GM19193 (cell line): ENCODE measurements at regions not wholly inside any gene's neighbourhood (a gene's known extent, or its start where the extent isn't known, plus 50 kb on each side); places are given as distances from the start of the nearest gene placed in this dataset.

Experiments
- POLR2A ChIP-seq: IDR thresholded peaks from 4 replicates; pipeline ENCODE4 v1.6.1; 2011; ENCODE audit not compliant: insufficient read depth, insufficient read length; ENCODE audit errors: extremely low read depth

DNA sequence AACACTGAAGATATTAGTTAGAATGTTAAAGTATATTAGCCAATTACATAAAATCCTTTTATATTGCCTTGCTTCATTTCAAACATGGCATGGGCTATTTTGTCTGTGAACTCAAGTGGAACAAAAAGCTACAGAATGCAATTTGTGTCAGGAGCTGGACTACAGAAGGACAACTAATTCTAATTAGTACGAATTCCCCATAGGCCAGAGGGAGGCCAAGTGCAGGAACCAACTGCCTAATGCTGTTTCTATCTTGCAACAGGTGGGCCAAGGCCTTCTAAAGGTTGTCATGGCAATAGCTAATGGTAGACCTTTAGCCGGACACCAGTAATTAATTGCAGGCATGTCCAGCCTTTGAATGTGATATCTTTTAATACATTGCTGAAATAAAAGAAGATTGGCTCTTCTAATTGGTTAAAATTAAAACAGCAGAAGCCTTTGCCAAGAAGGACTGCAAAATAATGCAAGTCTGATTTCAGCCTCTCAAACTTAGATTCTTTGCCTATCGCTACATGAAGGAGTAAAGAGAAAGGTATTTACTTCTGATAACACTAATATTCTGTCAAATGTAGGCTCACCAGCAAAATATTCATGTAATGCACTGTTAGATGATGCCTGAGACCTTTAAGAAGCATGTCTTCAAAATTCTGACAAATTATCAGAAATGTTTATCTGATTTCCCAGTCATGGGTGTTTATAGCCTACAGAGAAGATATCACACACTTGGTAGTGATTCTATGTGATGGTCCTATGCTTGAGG, 232.1 kb downstream of the LMO4 start:
- no peak for TF ChIP-seq POLR2A

DNA sequence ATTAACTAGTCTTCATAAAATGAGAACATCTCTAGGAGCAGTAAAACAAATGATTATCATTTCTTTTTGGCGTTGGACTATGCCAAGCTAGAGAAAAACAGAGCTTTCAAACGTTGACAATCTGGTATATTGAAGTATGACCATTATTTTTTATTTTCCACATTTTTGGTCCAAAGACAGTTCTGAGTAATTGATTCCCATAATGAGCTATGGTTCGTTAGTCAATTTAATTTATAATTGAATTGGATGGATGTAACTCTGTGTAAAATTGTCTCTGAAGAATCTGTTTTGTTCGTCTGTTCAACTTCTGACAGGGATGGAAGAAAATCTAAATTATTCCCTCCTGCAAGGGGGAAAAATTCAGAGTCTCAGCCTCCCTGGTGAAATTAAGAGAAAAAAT, 234.5 kb downstream of the LMO4 start:
- no peak for TF ChIP-seq POLR2A

DNA sequence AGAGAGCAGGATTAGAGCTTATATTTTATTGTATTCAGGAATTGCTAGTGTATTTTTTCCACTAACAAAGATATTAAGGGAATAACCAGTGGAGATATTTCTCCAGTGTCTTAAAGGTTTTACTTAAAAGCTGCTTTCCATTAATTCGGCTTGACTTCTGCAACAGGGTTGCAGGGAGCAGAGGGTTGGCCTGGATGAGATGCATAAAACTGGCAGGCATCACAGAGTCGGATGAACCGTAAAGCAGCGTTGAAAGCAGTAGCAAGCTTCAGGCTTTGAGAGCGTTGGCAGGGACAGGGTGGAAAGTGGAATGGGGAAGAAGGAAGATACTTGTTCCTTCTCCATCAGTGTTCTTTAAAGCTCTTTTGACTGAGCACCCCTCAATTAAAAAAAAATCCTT, 237.2 kb downstream of the LMO4 start:
- TF ChIP-seq POLR2A = no peak

DNA sequence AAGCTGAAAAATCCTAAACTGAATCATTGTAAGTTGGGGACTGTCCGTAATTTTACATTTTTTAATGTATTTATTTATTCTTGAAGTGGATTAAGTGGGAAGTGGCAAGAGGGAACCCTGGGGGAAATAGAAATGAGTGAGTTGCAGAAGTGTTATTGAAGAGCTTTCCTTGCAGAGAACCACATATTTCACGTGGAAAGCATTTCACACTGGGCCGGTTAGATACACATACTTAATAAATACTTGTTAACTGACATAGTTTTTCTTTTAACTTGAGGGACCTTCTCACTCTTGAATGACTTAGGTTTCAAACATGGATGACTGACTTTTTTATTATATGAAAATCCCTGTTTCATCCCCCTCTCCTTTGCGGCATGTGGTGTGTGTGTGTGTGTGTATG, 239.3 kb downstream of the LMO4 start:
- TF ChIP-seq POLR2A = no peak

DNA sequence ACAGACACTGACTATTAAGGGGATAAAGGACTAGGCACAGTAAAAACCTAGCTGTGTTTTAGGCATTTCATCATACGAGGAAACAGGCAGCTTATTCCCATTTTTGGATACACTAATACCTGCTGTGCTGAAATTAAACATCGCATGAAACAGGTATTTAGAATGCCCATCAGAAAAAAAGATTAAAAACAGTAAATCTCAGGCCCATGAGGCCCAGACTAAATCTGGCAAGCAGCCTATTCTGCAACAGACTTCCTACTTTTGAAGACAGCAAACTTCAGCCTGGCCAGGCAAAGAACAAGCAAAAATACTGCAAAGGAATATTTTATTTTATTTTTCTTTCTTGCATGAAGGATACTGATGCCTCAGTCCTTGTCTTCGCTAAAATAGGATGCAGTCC, 240.2 kb downstream of the LMO4 start:
- no peak for TF ChIP-seq POLR2A

DNA sequence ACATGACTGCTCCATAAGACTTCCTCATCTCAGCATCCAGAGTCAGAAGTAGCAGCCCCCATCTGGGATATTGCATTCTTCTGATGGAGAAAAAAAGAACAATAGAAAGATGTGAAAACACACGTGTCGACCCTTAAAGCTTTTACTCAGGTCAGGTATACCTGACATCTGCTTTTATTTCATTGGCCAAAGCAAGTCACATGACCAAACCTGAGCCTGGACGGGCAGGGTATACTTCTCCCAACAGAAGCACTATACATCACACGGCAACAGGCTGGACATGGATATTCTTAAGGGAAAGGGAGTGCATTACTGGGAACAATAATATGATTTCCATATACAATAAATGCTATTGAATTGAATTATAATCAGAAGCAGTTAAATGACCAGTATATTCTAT, 243.3 kb downstream of the LMO4 start:
- no peak for TF ChIP-seq POLR2A

DNA sequence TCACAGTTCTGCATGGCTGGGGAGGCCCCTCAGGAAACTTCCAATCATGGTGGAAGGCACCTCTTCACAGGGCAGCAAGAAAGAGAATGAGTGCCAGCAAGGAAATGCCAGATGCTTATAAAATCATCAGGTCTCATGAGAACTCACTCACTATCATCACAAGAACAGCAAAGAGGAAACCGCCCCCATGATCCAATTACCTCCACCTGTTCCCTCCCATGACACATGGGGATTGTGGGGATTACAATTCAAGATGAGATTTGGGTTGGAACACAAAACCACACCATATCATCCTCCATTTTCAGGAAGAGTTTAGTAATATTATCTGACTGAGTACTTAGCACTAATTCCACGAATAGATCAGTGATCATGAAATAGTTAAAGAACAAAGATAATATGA, 244.2 kb downstream of the LMO4 start:
- no peak for TF ChIP-seq POLR2A

DNA sequence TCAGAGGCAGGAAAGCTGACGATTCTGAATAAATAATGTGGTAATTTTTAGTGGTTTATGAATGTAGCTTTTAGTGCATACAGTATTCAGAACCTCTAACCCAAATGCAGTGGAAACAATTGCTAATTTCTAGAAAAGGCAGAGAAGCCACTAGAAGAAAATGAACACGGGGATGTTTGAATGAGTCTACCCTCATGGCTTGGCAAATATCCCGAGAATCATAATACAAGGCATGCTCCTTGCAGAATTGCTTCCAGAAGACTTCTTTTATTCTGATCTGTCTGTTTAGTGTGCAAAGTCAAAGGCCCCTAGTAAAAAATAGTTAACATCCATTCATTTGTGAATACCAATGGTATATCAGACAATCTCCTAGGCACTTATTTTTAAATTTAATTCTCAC, 246.8 kb downstream of the LMO4 start:
- no peak for TF ChIP-seq POLR2A

DNA sequence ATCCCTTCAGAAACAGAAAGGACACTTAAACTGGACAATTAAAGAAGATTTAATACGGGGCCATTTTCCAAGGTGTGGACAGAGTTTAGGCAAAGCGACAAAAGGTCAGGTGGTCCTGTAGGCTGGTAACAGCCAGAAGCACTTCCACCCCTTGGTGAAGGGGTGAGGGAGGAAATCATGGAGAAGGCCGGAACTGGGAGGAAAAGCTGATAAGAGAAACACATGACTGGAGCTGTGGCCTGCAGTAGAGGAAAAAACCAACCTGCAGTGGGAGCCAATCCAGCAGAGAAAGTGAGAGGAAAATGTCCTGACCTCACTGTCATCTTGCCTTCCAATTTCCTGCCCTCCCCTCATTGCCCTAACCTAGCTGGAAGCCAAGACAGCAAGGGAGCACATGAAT, 249.8 kb downstream of the LMO4 start:
- no peak for TF ChIP-seq POLR2A

DNA sequence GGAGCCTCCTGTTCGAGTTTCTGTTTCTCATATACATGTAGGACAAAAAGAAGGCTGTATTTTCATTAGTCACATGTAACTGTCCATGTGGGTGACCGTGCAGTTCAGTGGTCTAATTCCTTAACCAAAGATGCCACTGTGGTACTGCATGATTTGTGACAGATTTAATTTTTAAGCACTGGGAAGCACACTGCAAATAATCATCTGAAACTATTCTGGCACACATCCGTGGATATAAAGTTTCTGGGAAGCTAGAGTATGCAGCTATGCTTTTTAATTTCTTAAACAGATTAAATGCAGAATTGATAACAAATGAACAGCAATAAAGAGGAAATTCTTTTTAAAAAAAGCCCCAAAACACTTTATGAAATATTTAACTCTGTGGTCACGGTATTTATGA, 254.8 kb downstream of the LMO4 start:
- TF ChIP-seq POLR2A = no peak

DNA sequence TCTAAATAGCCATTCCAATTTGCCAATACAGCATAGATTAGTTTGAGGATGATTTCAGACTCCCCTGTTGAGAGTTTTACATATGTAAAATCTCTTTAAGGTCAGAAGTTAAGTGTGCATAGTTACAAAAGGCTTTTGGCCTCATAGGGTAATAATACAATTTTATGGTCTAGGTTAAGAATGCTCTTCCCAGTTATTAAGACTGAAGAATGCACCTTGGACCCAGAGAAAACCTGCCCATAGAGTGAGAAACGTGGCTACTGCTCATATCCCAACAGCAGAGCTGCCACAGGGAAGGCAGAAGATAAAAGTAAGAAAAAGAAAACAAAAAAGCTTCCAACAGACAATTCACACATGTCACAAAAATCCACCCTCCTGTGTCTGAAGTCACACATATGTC, 255.9 kb downstream of the LMO4 start:
- TF ChIP-seq POLR2A = no peak

DNA sequence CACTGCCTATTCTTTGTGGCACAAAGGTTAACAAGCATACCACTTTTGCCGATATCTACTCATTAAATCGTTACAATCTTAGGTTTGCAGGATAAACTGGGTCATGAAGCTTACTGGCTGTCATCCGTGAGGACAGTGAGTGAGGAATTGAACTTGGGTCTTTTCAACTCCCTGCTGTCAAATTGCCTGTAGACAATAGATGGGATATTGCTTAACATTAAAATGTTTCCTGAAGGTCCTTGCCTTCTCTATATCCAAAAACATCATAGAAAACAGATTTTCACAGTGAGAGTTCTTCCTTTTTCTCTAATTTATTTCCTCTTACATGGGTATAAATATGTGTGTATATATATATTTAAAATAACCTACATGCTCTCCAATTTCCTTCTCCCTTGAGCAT, 257.8 kb downstream of the LMO4 start:
- no peak for TF ChIP-seq POLR2A

DNA sequence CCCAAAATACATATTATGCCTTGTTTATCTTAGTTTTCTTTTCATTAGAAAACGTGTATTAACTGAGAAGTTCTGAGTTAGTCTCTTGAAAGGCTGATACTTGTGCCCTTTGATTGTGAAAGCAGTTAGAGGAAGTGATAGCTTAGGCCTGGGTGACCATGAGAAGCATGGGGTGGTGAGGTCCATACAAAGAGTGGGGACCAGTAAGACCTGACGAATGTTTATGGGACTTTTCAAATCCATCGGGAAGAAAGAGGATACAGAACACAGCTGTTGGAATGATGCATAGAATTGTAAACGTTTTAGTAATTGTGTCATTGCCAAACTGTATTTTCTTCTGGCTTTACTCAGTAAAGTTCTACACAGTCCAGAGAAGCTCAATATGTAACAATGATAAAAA, 259.8 kb downstream of the LMO4 start:
- TF ChIP-seq POLR2A = no peak

DNA sequence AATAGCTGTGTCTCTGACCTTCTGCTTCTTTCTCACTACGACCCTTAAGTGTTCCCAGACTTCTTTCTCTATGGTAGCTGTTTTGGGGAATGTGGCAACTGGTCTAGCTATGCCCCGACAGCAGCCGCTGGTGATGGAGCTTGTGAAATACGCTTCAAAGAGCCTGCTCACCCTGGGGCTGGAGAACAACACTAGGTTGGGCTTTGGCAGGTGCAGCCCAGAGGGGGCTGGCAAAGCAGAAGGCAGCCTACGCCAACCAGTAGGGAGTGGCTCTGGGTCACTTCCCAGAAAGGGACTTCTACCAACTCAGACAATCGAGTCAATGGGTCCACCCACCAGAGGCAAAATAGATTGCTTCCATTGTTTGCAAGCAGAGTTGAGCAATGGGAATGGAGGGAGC, 262.8 kb downstream of the LMO4 start:
- TF ChIP-seq POLR2A = no peak

DNA sequence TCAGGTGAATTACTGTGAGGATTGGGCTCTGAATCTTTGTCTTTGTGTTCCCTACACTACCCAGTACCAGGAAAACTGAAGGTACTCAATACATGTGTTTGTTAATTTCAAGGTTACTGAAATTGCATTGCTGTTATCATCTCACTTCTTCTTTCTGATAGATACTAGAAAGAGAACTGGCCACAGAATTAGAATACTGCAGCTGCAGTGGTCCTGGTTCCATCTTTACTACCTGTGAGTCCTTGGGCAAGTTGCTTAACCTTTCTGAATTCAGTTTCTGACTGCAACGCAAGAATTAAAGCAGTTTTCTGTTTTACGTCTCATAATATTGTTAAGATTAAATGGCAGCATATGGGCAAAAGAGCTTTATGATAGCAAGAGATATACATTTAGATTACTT, 263.5 kb downstream of the LMO4 start:
- TF ChIP-seq POLR2A = no peak

DNA sequence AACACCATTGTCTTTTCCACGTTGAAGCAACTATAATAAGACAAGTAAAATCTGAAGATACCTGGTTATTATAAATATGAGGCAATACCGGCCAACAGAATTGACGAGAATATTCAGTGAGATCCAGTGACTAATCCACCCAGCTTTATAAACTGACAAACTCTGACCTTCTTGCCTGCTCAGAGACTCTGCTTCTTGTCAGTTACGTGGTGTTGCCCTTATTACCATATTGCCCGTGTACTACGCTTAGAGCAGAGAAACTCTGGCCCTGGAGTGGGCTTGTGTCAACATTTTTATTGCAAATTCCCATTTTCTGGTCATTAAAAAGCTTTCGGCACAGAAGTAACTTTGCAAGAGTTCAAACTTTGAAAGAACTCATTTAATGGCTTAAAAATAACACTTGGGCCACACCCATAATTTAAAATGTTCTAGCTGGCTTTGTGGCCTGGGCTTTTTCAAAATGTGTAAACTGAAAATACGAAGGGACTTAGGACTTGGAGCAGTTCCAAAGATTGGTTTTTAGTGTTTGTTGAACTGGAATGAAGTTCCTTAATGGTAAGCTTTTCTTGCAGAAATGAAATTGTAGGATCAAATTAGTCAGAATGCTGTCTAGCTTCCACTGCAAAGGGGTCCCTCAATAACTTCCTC, 266.2 kb downstream of the LMO4 start:
- no peak for TF ChIP-seq POLR2A

DNA sequence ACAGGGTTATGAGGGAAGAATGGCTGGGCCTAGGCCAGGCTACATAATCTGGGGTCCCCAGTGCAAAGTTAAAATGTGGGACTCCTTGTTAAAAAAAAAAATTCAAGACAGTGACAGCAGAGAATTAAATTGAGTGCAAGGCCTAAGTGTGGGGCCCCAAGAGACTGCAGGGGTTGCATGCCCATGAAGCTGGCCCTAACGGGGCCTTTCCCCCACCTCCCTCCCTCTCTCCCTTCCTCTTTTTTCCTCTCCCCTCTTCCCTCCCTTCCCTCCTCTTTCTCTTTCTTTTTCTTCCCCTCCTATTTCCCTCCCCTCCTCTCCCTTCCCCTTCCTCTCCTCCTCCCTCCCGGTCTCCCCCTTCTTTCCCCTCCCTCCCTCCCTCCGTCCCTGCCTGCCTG, 266.7 kb downstream of the LMO4 start:
- TF ChIP-seq POLR2A = no peak

DNA sequence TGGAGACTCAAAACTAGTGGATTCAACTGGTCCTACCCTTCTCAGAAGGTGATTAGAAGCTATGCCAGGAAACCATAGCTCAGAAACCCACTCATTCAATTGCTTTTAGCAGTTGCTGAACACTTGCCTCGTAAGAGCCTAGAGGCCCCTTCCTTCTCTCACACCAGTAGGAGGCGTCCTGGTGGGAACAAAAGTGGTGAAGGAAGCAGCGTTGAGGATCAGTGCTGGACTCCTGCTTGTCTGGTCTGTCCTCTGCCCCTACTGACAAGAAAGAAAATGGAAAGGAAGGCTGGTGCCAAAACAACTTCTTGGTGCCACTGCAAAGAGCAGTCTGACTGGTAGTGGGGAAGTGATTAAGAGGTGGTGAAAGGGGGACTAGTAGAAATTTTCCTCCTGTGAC, 269.7 kb downstream of the LMO4 start:
- TF ChIP-seq POLR2A = no peak

DNA sequence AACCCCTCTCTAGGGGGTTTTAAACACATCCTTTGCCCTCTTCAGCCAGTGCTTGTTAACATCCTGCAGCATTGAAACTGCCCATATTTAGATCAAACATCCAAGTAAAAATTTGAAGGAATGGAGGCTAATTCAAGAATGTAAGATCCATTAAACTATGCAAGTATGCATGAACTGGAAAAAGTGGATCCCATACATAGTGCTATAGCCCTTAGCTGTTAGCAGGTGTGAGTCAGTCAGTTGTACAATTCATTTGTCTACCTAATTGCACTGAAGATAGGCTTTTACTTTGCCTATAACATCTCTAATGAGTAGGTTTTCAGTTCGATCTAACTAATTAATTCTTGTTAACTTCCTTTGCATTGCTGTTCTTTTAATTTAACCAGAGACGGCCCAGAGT, 270.9 kb downstream of the LMO4 start:
- no peak for TF ChIP-seq POLR2A
